Fibroblast of lung (primary cell): ENCODE measurements at regions not wholly inside any gene's neighbourhood (a gene's known extent, or its start where the extent isn't known, plus 50 kb on each side); places are given as distances from the start of the nearest gene placed in this dataset.

Source experiments
- DNase-seq, 2 donors: peaks; one replicate each; pipeline versions ENCODE4 v3.0.0 to v3.0.0-alpha.2; 2010; ENCODE audit warnings: low read depth in 2 of 2
- H2AFZ ChIP-seq: 2 replicates; pipeline ENCODE4 v1.5.1; 2012; ENCODE audit warnings: low read length, control low read depth, inconsistent platforms
- H3K27ac ChIP-seq: 2 replicates; pipeline ENCODE4 v1.5.1; 2011; ENCODE audit warnings: low read length, control low read depth; ENCODE audit not compliant: insufficient read depth
- H3K27me3 ChIP-seq: 2 replicates; pipeline ENCODE4 v1.5.1; 2011; ENCODE audit warnings: mild to moderate bottlenecking, low read length; ENCODE audit not compliant: control insufficient read depth, insufficient read depth
- H3K36me3 ChIP-seq: 2 replicates; pipeline ENCODE4 v1.5.1; 2011; ENCODE audit warnings: low read length; ENCODE audit not compliant: control insufficient read depth, insufficient read depth
- H3K4me1 ChIP-seq: 2 replicates; pipeline ENCODE4 v1.5.1; 2011; ENCODE audit warnings: low read length; ENCODE audit not compliant: control insufficient read depth, insufficient read depth; ENCODE audit errors: extremely low read depth
- H3K4me2 ChIP-seq: 2 replicates; pipeline ENCODE4 v1.5.1; 2011; ENCODE audit warnings: low read length, control low read depth; ENCODE audit not compliant: insufficient read depth; ENCODE audit errors: extremely low read depth
- H3K4me3 ChIP-seq, 4 experiments: fragments of 200-600 bp in 1 of 4; sonication (generic) in 1 of 4; replicated peaks in 1 of 4; 2 replicates each; pipeline ENCODE4 v1.5.1; 2011 to 2016; ENCODE audit warnings: low read length in 4 of 4, low read depth in 3 of 4, mild to moderate bottlenecking in 3 of 4, control low read depth in 2 of 4, inconsistent platforms in 1 of 4, mixed read lengths in 1 of 4; ENCODE audit not compliant: insufficient read depth in 1 of 4; ENCODE audit errors: control extremely low read depth in 1 of 4
- H3K79me2 ChIP-seq: 2 replicates; pipeline ENCODE4 v1.5.1; 2012; ENCODE audit warnings: mild to moderate bottlenecking, low read length, inconsistent platforms; ENCODE audit not compliant: control insufficient read depth, insufficient read depth
- H3K9ac ChIP-seq: 2 replicates; pipeline ENCODE4 v1.5.1; 2011; ENCODE audit warnings: mild to moderate bottlenecking, low read length, control low read depth; ENCODE audit not compliant: insufficient read depth
- H3K9me3 ChIP-seq: 2 replicates; pipeline ENCODE4 v1.5.1; 2012; ENCODE audit warnings: low read depth, low read length; ENCODE audit not compliant: control insufficient read depth, insufficient read depth
- H4K20me1 ChIP-seq: 2 replicates; pipeline ENCODE4 v1.5.1; 2011; ENCODE audit warnings: low read length; ENCODE audit not compliant: control insufficient read depth, insufficient read depth; ENCODE audit errors: extremely low read depth
- EZH2 ChIP-seq: IDR thresholded peaks from 2 replicates; pipeline ENCODE4 v1.5.1; 2012; ENCODE audit warnings: low read length, control low read depth, mild to moderate bottlenecking; ENCODE audit errors: missing control alignments
- TF ChIP-seq, protein P1 (sequence below), 2 donors: IDR thresholded peaks in 1 of 2; conservative IDR thresholded peaks in 1 of 2; 1 replicate in 1 of 2; 2 replicates in 1 of 2; pipeline ENCODE4 v1.5.1; 2011 to 2012; ENCODE audit warnings: low read length in 2 of 2, control low read depth in 1 of 2, inconsistent platforms in 1 of 2, low read depth in 1 of 2, mild to moderate bottlenecking in 1 of 2

DNA sequence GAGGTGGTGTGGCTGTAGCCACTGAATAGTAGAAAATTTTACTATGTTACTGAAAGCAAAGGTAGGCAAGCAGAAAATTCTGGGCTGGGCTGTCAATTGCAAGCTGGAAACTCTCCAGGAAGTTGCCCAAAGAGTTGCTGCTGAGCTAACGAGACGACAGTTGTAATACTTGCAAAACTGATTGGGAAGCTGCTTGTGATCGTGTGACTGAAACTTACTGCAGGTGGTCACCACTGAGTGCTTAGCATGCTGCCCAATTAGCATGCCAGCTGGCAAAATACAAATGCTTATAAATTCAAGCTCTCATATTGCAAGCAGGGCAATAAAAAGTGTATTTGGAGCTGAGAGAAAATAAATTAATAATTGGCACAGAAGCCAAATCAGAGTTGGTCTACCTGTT, 758.5 kb upstream of the EDIL3 start:
- H3K9ac ChIP-seq, result no peak overlapping the region
- no peak for TF ChIP-seq EZH2
- TF ChIP-seq, protein P1, sequence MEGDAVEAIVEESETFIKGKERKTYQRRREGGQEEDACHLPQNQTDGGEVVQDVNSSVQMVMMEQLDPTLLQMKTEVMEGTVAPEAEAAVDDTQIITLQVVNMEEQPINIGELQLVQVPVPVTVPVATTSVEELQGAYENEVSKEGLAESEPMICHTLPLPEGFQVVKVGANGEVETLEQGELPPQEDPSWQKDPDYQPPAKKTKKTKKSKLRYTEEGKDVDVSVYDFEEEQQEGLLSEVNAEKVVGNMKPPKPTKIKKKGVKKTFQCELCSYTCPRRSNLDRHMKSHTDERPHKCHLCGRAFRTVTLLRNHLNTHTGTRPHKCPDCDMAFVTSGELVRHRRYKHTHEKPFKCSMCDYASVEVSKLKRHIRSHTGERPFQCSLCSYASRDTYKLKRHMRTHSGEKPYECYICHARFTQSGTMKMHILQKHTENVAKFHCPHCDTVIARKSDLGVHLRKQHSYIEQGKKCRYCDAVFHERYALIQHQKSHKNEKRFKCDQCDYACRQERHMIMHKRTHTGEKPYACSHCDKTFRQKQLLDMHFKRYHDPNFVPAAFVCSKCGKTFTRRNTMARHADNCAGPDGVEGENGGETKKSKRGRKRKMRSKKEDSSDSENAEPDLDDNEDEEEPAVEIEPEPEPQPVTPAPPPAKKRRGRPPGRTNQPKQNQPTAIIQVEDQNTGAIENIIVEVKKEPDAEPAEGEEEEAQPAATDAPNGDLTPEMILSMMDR (conservative IDR thresholded peaks at IDR 0.05 in 1 of 2, IDR thresholded peaks at IDR 0.05 in 1 of 2; ENCODE audit: low read depth in 1 of 2, low read length in 2 of 2), result no peak
- H4K20me1 ChIP-seq, result no peaks in the 10 kb centered on the region
- DNase-seq, result no peak
- no peaks in the 10 kb centered on the region for H3K27me3 ChIP-seq
- no peaks in the 10 kb centered on the region for H3K9me3 ChIP-seq
- no peak overlapping the region for H3K4me2 ChIP-seq
- H3K4me1 ChIP-seq, result no peaks in the 10 kb centered on the region
- H3K4me3 ChIP-seq, result no peak overlapping the region
- H3K79me2 ChIP-seq, result no peaks in the 10 kb centered on the region
- H3K36me3 ChIP-seq, result no peaks in the 10 kb centered on the region
- H3K27ac ChIP-seq, result no peak overlapping the region
- H2AFZ ChIP-seq, result no peak overlapping the region

DNA sequence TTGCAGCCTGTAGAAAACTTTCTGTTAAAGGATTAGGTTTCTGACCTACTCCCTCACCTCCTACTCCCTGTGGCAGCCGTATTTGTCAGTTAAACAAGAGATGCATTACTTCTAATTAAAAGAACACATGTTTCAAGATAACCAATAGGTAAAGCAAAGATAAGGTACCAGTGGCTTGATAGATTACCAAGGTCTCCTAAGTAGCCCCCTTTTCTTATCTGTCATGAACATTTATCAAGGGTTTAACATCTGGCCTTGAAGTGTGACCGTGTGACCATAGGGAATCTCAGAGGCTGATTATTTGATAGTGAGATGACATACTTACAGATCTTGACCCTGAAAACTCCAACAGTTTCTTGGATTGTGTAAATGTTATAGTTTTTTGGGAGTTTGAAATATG, 764.0 kb upstream of the EDIL3 start:
- H2AFZ ChIP-seq, result no peak overlapping the region
- no peak for TF ChIP-seq EZH2
- TF ChIP-seq, protein P1 (conservative IDR thresholded peaks at IDR 0.05 in 1 of 2, IDR thresholded peaks at IDR 0.05 in 1 of 2; ENCODE audit: low read depth in 1 of 2, low read length in 2 of 2), result no peak
- H3K9ac ChIP-seq, result no peak overlapping the region
- no peaks in the 10 kb centered on the region for H3K27me3 ChIP-seq
- H3K4me2 ChIP-seq, result no peak overlapping the region
- H3K4me1 ChIP-seq, result no peaks in the 10 kb centered on the region
- no peak overlapping the region for H3K27ac ChIP-seq
- no peaks in the 10 kb centered on the region for H4K20me1 ChIP-seq
- no peaks in the 10 kb centered on the region for H3K9me3 ChIP-seq
- H3K36me3 ChIP-seq, result no peaks in the 10 kb centered on the region
- no peaks in the 10 kb centered on the region for H3K79me2 ChIP-seq
- no peak overlapping the region for H3K4me3 ChIP-seq
- no peak for DNase-seq

DNA sequence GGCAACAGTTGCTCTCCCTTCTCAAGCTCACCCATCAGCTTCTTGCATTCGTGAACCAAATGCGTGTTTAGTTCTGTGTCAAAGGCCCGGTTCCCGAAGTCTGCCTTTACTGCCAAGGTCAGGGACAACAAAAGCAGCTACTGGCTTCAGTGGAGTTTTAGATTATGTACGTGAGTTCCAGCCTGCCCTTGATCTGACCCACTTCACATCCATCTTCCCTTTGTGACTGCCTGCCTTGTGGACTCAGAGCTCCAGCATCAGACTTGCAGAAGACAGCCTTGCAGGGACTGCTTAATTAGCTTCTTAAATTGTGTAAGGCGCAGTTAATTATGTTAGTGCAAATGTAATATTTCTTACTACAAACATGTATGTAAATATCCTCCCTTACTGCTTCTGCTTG, 774.7 kb upstream of the EDIL3 start:
- Histone ChIP-seq H4K20me1 (no peaks in the 10 kb centered on the region), H3K36me3 (no peaks in the 10 kb centered on the region), H3K4me1 (no peaks in the 10 kb centered on the region), H3K79me2 (no peaks in the 10 kb centered on the region), H2AFZ (no peak overlapping the region), H3K27me3 (no peaks in the 10 kb centered on the region), H3K4me3 (no peak overlapping the region), H3K4me2 (no peak overlapping the region), H3K9ac (no peak overlapping the region), H3K9me3 (no peaks in the 10 kb centered on the region), H3K27ac (no peak overlapping the region)
- TF ChIP-seq EZH2, result no peak
- TF ChIP-seq, protein P1 (conservative IDR thresholded peaks at IDR 0.05 in 1 of 2, IDR thresholded peaks at IDR 0.05 in 1 of 2; ENCODE audit: low read depth in 1 of 2, low read length in 2 of 2), result no peak
- DNase-seq, result no peak
